Spleen (tissue), 11 donors: ENCODE measurements at regions not wholly inside any gene's neighbourhood (a gene's known extent, or its start where the extent isn't known, plus 50 kb on each side); places are given as distances from the start of the nearest gene placed in this dataset.

ENCODE experiments used
- DNase-seq: peaks from one replicate; pipeline ENCODE4 v3.0.0-alpha.2; 2020
- H3K27ac ChIP-seq, 8 donors: fragments of 200-600 bp; sonication (generic) in 7 of 8; 1 replicate in 4 of 8; 2 replicates in 4 of 8; pipeline versions ENCODE4 v1.5.0 to v1.8.0; 2016 to 2021; ENCODE audit warnings: inconsistent platforms in 4 of 8, mild to moderate bottlenecking in 4 of 8, moderate library complexity in 1 of 8
- H3K27me3 ChIP-seq, 7 donors: fragments of 200-600 bp; sonication (generic) in 6 of 7; replicated peaks in 1 of 7; 1 replicate in 4 of 7; 2 replicates in 3 of 7; pipeline versions ENCODE4 v1.5.0 to v1.8.0; 2016 to 2021; ENCODE audit warnings: inconsistent platforms in 3 of 7, mild to moderate bottlenecking in 1 of 7
- H3K36me3 ChIP-seq, 6 donors: fragments of 200-600 bp; sonication (generic) in 5 of 6; 1 replicate in 4 of 6; 2 replicates in 2 of 6; pipeline versions ENCODE4 v1.5.0 to v1.8.0; 2016 to 2021; ENCODE audit warnings: inconsistent platforms in 2 of 6
- H3K4me1 ChIP-seq, 6 donors: fragments of 200-600 bp; sonication (generic) in 5 of 6; 1 replicate in 3 of 6; 2 replicates in 3 of 6; pipeline versions ENCODE4 v1.5.0 to v1.8.0; 2016 to 2021; ENCODE audit warnings: inconsistent platforms in 3 of 6
- H3K4me3 ChIP-seq, 8 donors: fragments of 200-600 bp; sonication (generic) in 7 of 8; 1 replicate in 4 of 8; 2 replicates in 4 of 8; pipeline versions ENCODE4 v1.5.0 to v1.8.0; 2016 to 2021; ENCODE audit warnings: inconsistent platforms in 4 of 8, mild to moderate bottlenecking in 4 of 8, moderate library complexity in 2 of 8
- H3K9me3 ChIP-seq, 8 donors: fragments of 200-600 bp; sonication (generic) in 7 of 8; 1 replicate in 4 of 8; 2 replicates in 4 of 8; pipeline versions ENCODE4 v1.5.0 to v1.8.0; 2016 to 2021; ENCODE audit warnings: inconsistent platforms in 4 of 8
- POLR2A ChIP-seq, 3 donors: fragments of 450-650 bp; IDR thresholded peaks; one replicate each; pipeline ENCODE4 v1.5.1; 2017; ENCODE audit warnings: antibody characterized with exemption in 3 of 3, mild to moderate bottlenecking in 1 of 3
- POLR2AphosphoS5 ChIP-seq, 3 donors: sonication (generic); formaldehyde crosslinking; IDR thresholded peaks; one replicate each; pipeline ENCODE4 v1.5.1; 2017; ENCODE audit warnings: antibody characterized with exemption in 3 of 3
- WGBS, 5 donors: extraction: QIAGEN DNeasy Blood & Tissue Kit in 3 of 5; methylation state at CpG; one replicate each; pipeline versions ENCODE4 v1.1.5 to v1.1.7; 2013 to 2018; 5-methylcytosine and 5-hydroxymethylcytosine counted together
- intact Hi-C: fragments of 100-400 bp; cut with DNase I; formaldehyde crosslinking; loops from one replicate; pipeline ENCODE4 v1.15.0; 2023; ENCODE audit warnings: low total_unique reads
- TF ChIP-seq, protein P1 (sequence below), 11 experiments: fragments of 200-600 bp in 7 of 11; fragments of 450-650 bp in 4 of 11; sonication (generic) in 4 of 11; IDR thresholded peaks in 8 of 11; conservative IDR thresholded peaks in 3 of 11; 1 replicate in 7 of 11; 2 replicates in 4 of 11; pipeline versions ENCODE4 v1.4.0 to v1.8.0; 2016 to 2021; ENCODE audit warnings: antibody characterized with exemption in 11 of 11, inconsistent platforms in 4 of 11, mild to moderate bottlenecking in 1 of 11
- donor health status: healthy with polysubstance abuse.
- donor health status: DM: no; HTN: no; CAD: no; lungs with moderate emphysema.
- donor health status: DM: no; HTN: no; CAD: no.
- donor health status: Bipolar disorder and iron deficiency.
- donor health status: healthy.
- donor health status: DM: no; HTN: no; CAD: no.
- donor health status: DM: yes; HTN: yes; CAD: no.

DNA sequence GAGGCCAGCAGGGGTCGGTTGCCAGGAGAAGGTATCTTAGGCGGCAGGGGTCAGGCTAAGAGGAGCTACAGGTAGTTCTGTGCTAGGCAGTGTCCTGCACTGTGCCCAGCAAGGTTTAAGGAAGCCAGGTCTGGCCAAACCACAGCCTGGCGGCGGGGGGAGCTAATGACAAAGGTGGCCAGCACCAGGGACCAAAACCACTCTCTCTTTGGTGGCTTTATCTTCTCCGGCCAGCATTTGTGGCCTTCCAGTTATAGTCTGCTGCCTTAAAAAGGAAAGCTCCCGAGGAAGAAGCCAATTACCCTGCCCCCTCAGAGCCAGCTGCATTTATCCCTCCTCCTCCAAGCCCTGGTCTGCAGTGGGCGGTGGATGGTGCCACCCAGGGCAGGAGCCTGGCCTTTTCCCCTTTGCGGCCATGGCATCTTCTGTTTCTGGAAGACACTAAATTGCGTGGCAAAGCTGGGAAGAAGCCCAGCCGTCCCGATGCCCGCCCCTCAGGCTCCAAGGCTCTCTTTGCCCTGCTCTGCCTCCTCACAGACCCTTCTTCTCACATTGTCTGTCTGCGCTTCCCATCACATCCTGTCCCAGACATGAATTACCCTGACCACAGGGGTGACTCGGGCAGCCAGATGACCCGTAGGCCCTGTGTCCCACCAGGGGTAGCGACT, 94.6 kb downstream of the EN1 start:
- intact Hi-C loops: no loop called here
- no peak for DNase-seq
- WGBS, 5 donors: 68 to 81% (median 73%) methylated on average over 16 of the region's 16 CpGs
- no peak overlapping the region for H3K27ac ChIP-seq
- no peaks in the 10 kb centered on the region for H3K9me3 ChIP-seq
- no peak for TF ChIP-seq POLR2AphosphoS5 (IDR thresholded peaks at IDR 0.05)
- TF ChIP-seq, protein P1, sequence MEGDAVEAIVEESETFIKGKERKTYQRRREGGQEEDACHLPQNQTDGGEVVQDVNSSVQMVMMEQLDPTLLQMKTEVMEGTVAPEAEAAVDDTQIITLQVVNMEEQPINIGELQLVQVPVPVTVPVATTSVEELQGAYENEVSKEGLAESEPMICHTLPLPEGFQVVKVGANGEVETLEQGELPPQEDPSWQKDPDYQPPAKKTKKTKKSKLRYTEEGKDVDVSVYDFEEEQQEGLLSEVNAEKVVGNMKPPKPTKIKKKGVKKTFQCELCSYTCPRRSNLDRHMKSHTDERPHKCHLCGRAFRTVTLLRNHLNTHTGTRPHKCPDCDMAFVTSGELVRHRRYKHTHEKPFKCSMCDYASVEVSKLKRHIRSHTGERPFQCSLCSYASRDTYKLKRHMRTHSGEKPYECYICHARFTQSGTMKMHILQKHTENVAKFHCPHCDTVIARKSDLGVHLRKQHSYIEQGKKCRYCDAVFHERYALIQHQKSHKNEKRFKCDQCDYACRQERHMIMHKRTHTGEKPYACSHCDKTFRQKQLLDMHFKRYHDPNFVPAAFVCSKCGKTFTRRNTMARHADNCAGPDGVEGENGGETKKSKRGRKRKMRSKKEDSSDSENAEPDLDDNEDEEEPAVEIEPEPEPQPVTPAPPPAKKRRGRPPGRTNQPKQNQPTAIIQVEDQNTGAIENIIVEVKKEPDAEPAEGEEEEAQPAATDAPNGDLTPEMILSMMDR (IDR thresholded peaks at IDR 0.05 in 8 of 11, conservative IDR thresholded peaks at IDR 0.05 in 3 of 11): no peak
- TF ChIP-seq POLR2A (IDR thresholded peaks at IDR 0.05): no peak
- H3K36me3 ChIP-seq: no peaks in the 10 kb centered on the region
- no peaks in the 10 kb centered on the region for H3K4me1 ChIP-seq
- peaks cover 0 to 11% (median 0%) of the 10 kb centered on the region in 7 donors for H3K27me3 ChIP-seq
- H3K4me3 ChIP-seq: no peak overlapping the region

GRCh38 chr2:118750959-118751565, 96.4 kb downstream of the EN1 start:
- intact Hi-C loops: no loop called here
- Histone ChIP-seq H3K27ac (no peak overlapping the region), H3K4me3 (no peak overlapping the region), H3K27me3 (no peaks in the 10 kb centered on the region), H3K9me3 (peaks cover 0 to 1% (median 0%) of the 10 kb centered on the region in 8 donors), H3K4me1 (no peaks in the 10 kb centered on the region), H3K36me3 (no peaks in the 10 kb centered on the region)
- DNase-seq: no peak
- WGBS, 5 donors: 52 to 65% (median 60%) methylated on average over 3 of the region's 3 CpGs
- TF ChIP-seq POLR2AphosphoS5 (IDR thresholded peaks at IDR 0.05): no peak
- TF ChIP-seq, protein P1 (IDR thresholded peaks at IDR 0.05 in 8 of 11, conservative IDR thresholded peaks at IDR 0.05 in 3 of 11): no peak
- no peak for TF ChIP-seq POLR2A (IDR thresholded peaks at IDR 0.05)

DNA sequence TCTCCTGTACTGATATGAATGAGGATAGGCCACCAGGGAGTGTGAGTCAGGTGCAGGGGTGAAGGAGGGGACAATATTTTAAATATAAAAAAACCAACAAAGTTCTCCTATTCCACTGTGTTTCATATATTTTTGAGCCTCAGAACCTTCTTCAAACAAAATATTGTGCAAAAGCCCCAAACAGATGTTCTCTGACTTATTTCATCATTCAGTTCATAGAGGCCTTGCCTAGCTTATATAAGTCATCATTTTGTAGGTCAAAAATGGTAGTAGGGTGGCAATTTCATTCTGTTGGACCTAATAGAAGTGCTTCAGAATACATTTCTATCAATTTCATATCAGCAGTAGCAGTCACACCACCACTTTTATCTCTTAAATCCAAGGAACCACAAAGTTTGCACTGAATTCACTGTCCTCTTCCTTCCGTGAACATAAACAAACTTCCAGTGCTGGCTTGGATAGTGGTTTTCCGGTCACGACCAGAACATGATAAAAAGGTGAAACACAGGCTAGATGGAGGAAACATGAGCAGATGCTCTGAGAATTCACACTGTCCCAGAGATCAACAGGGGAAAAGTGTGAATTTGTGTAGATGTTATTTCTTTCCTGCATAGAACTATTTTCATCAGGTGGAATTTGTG, 99.1 kb downstream of the EN1 start:
- H3K27ac ChIP-seq: no peak overlapping the region
- WGBS, 5 donors: 64 to 77% (median 71%) methylated on average over 3 of the region's 3 CpGs
- intact Hi-C loops: no loop called here
- peaks cover 0 to 28% (median 22%) of the 10 kb centered on the region in 8 donors for H3K9me3 ChIP-seq
- no peaks in the 10 kb centered on the region for H3K27me3 ChIP-seq
- H3K36me3 ChIP-seq: no peaks in the 10 kb centered on the region
- TF ChIP-seq, protein P1 (IDR thresholded peaks at IDR 0.05 in 8 of 11, conservative IDR thresholded peaks at IDR 0.05 in 3 of 11): no peak
- TF ChIP-seq POLR2AphosphoS5 (IDR thresholded peaks at IDR 0.05) (no peak), POLR2A (IDR thresholded peaks at IDR 0.05) (no peak)
- no peak overlapping the region for H3K4me3 ChIP-seq
- DNase-seq: no peak
- H3K4me1 ChIP-seq: no peaks in the 10 kb centered on the region

DNA sequence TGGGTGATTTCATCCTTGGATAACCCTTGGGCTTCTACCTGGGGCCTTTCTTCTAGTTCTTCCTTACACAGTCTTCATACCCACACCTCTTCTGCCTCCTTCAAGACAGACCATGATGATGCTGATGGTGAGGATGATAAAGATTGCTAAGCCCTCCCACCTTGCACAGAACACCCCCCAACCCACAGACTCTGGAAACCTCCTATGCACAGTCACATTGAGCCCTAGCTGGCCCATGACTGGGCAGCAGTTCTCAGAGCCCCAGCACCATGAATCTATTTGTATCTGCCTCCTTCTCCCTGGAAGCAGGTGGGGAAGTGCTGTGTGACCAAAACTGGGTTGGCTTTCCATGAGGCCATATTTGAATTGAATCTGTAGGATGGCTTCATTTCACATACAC, 99.8 kb downstream of the EN1 start:
- Histone ChIP-seq H3K4me3 (no peak overlapping the region), H3K27me3 (no peaks in the 10 kb centered on the region), H3K27ac (no peak overlapping the region), H3K4me1 (no peaks in the 10 kb centered on the region), H3K9me3 (peaks cover 0 to 32% (median 25%) of the 10 kb centered on the region in 8 donors), H3K36me3 (no peaks in the 10 kb centered on the region)
- intact Hi-C loops: no loop called here
- TF ChIP-seq POLR2AphosphoS5 (IDR thresholded peaks at IDR 0.05): no peak
- DNase-seq: no peak
